ENCODE measurements at regions not wholly inside any gene's neighbourhood (a gene's known extent, or its start where the extent isn't known, plus 50 kb on each side); places are given as distances from the start of the nearest gene placed in this dataset.
"Not testable (repeated sequence)": the region's sequence is repeated elsewhere in the genome, so short reads cannot be mapped to it uniquely, and the experiment has no call there.

DNA sequence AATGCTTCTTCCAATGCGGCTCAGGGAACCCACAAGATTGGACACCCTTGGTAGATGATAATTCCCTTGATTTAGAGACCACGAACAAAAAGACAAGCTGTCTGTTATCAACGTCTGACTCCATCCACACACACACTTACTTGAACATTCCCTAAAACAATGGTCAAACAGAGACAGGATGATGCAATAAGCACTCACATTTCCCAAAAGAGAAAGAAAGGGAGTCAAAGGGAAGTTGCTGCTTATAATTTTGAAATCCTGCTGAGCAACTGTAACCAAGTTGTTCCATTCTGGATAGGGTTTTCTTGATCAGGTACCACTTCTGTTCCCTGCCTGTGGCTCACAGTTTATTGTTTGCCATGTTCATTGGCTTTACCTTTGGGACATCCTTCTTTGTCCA is 571.3 kb upstream of the CNTNAP5 start:
- no peaks in the 10 kb centered on the region for H3K36me3 ChIP-seq (ENCODE audit: control insufficient read depth in 1 of 2, insufficient read depth in 2 of 2, low read depth in 1 of 2, low read length in 2 of 2)
- H3K9ac ChIP-seq (ENCODE audit: low read length) = no peak overlapping the region
- no peak overlapping the region for H2BK12ac ChIP-seq (ENCODE audit: low read length in 2 of 2)
- no peak overlapping the region for H4K91ac ChIP-seq (ENCODE audit: low read length)
- no peak overlapping the region for H2AK5ac ChIP-seq (ENCODE audit: low read length, severe bottlenecking)
- H3K4me2 ChIP-seq (ENCODE audit: low read length, poor library complexity, severe bottlenecking) = no peak overlapping the region
- H2BK120ac ChIP-seq (ENCODE audit: low read depth, low read length) = no peak overlapping the region
- H3K27me3 ChIP-seq (ENCODE audit: control insufficient read depth in 1 of 2, insufficient read depth in 1 of 2, low read length in 2 of 2) = no peaks in the 10 kb centered on the region
- no peaks in the 10 kb centered on the region for H3K79me1 ChIP-seq (replicated peaks; ENCODE audit: low read length, poor library complexity, severe bottlenecking)
- no peak overlapping the region for H3K4me3 ChIP-seq (ENCODE audit: insufficient read depth in 1 of 2, low read depth in 1 of 2, low read length in 2 of 2)
- no peaks in the 10 kb centered on the region for H3K4me1 ChIP-seq (ENCODE audit: control insufficient read depth, insufficient read depth, low read depth, low read length)
- no peak overlapping the region for H3K14ac ChIP-seq (ENCODE audit: low read length in 2 of 2)
- no peak overlapping the region for H2BK15ac ChIP-seq (ENCODE audit: low read depth, poor library complexity, severe bottlenecking)
- H3K23ac ChIP-seq (ENCODE audit: low read length in 2 of 2) = no peak overlapping the region
- H3K4ac ChIP-seq (ENCODE audit: low read depth in 1 of 2, low read length in 2 of 2) = no peak overlapping the region
- no peak overlapping the region for H3K18ac ChIP-seq (ENCODE audit: low read depth in 1 of 2, low read length in 2 of 2)
- H3K9me3 ChIP-seq (ENCODE audit: control insufficient read depth, low read length) = no peaks in the 10 kb centered on the region
- no peak overlapping the region for H2AFZ ChIP-seq (ENCODE audit: low read depth, low read length)
- H3K27ac ChIP-seq (ENCODE audit: low read length, poor library complexity, severe bottlenecking) = no peak overlapping the region
- DNase-seq = no peak
- 76% methylated on average over 3 of the region's 3 CpGs for WGBS
- no peak overlapping the region for H4K8ac ChIP-seq (ENCODE audit: low read length)
- H2BK5ac ChIP-seq (ENCODE audit: low read depth, low read length, poor library complexity, severe bottlenecking) = no peak overlapping the region

DNA sequence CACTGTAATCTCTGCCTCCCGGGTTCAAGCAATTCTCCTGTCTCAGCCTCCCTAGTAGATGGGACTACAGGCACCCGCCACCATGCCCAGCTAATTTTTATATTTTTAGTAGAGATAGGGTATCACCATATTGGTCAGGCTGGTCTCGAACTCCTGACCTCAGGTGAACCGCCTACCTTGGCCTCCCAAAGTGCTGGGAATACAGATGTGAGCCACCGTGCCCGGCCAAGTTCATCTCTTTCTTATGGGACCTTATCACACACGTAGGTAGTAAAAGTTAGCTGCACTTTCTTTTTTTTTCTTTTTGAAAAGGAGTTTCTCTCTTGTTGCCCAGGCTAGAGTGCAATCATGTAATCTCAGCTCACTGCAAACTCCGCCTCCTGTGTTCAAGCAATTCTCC is 569.9 kb upstream of the CNTNAP5 start:
- not testable (repeated sequence) for H3K14ac ChIP-seq (ENCODE audit: low read length in 2 of 2); H2BK5ac ChIP-seq (ENCODE audit: low read depth, low read length, poor library complexity, severe bottlenecking); H3K4me1 ChIP-seq (ENCODE audit: control insufficient read depth, insufficient read depth, low read depth, low read length); H4K91ac ChIP-seq (ENCODE audit: low read length); H3K23ac ChIP-seq (ENCODE audit: low read length in 2 of 2); H3K9me3 ChIP-seq (ENCODE audit: control insufficient read depth, low read length); H3K36me3 ChIP-seq (ENCODE audit: control insufficient read depth in 1 of 2, insufficient read depth in 2 of 2, low read depth in 1 of 2, low read length in 2 of 2); H2BK12ac ChIP-seq (ENCODE audit: low read length in 2 of 2); H2AFZ ChIP-seq (ENCODE audit: low read depth, low read length); H3K79me1 ChIP-seq (replicated peaks; ENCODE audit: low read length, poor library complexity, severe bottlenecking); H3K4ac ChIP-seq (ENCODE audit: low read depth in 1 of 2, low read length in 2 of 2); H3K4me3 ChIP-seq (ENCODE audit: insufficient read depth in 1 of 2, low read depth in 1 of 2, low read length in 2 of 2); H4K8ac ChIP-seq (ENCODE audit: low read length); H2BK120ac ChIP-seq (ENCODE audit: low read depth, low read length); H3K27me3 ChIP-seq (ENCODE audit: control insufficient read depth in 1 of 2, insufficient read depth in 1 of 2, low read length in 2 of 2); H3K9ac ChIP-seq (ENCODE audit: low read length); H2BK15ac ChIP-seq (ENCODE audit: low read depth, poor library complexity, severe bottlenecking); H3K4me2 ChIP-seq (ENCODE audit: low read length, poor library complexity, severe bottlenecking); H2AK5ac ChIP-seq (ENCODE audit: low read length, severe bottlenecking); DNase-seq; H3K27ac ChIP-seq (ENCODE audit: low read length, poor library complexity, severe bottlenecking); H3K18ac ChIP-seq (ENCODE audit: low read depth in 1 of 2, low read length in 2 of 2)
- WGBS = 92% methylated on average over 7 of the region's 8 CpGs

DNA sequence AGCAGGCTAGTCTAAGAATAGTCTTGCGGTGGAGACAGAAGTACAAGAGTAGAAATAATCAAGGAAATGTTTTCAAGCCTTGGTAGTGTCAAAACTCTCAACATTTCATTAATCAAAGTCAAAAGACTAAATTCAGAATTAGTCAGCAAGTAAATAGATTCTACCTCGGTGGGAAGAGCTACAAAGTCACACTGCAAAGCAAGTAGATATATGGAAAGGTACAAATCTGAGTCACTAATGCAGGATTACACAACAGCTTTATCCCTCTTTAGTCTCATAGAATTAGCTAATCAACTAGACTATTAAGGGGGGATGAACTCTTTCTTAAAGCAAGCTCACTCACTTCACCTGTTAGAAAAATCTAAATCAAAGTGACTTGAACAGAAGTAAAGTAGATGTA is 568.7 kb upstream of the CNTNAP5 start:
- no peak overlapping the region for H3K27ac ChIP-seq (ENCODE audit: low read length, poor library complexity, severe bottlenecking)
- WGBS = 57% methylated on average over 1 of the region's 2 CpGs
- no peak overlapping the region for H3K23ac ChIP-seq (ENCODE audit: low read length in 2 of 2)

DNA sequence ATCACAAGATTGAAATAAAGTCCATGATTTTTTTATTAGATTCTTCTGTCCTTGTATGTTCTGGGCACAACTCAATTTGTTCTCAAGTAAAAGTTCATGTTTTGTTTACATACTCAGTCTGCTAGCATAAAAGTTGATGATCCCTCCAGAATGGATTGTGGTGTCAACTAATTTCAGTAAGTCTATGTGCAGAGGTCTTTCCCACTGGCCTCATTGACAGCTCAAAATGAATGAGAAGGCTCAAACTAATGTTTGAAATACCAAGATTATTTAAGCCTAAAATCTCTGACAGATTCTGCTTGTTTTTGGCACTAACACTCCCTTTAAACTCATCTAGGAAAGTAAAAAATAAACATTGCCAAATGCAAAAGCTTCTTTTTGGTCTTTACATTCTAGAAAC is 561.2 kb upstream of the CNTNAP5 start:
- no peak overlapping the region for H3K4ac ChIP-seq (ENCODE audit: low read depth in 1 of 2, low read length in 2 of 2)
- H3K4me3 ChIP-seq (ENCODE audit: insufficient read depth in 1 of 2, low read depth in 1 of 2, low read length in 2 of 2) = no peak overlapping the region
- no peaks in the 10 kb centered on the region for H3K27me3 ChIP-seq (ENCODE audit: control insufficient read depth in 1 of 2, insufficient read depth in 1 of 2, low read length in 2 of 2)
- H4K91ac ChIP-seq (ENCODE audit: low read length) = no peak overlapping the region
- peaks cover 3% of the 10 kb centered on the region for H3K9me3 ChIP-seq (ENCODE audit: control insufficient read depth, low read length)
- H3K23ac ChIP-seq (ENCODE audit: low read length in 2 of 2) = no peak overlapping the region
- H3K79me1 ChIP-seq (replicated peaks; ENCODE audit: low read length, poor library complexity, severe bottlenecking) = no peaks in the 10 kb centered on the region
- no peak overlapping the region for H3K4me2 ChIP-seq (ENCODE audit: low read length, poor library complexity, severe bottlenecking)
- no peak for DNase-seq
- H2BK12ac ChIP-seq (ENCODE audit: low read length in 2 of 2) = no peak overlapping the region
- no peak overlapping the region for H3K18ac ChIP-seq (ENCODE audit: low read depth in 1 of 2, low read length in 2 of 2)
- no peaks in the 10 kb centered on the region for H3K36me3 ChIP-seq (ENCODE audit: control insufficient read depth in 1 of 2, insufficient read depth in 2 of 2, low read depth in 1 of 2, low read length in 2 of 2)
- H3K4me1 ChIP-seq (ENCODE audit: control insufficient read depth, insufficient read depth, low read depth, low read length) = no peaks in the 10 kb centered on the region
- no peak overlapping the region for H2BK120ac ChIP-seq (ENCODE audit: low read depth, low read length)
- H2AFZ ChIP-seq (ENCODE audit: low read depth, low read length) = no peak overlapping the region
- no peak overlapping the region for H2BK15ac ChIP-seq (ENCODE audit: low read depth, poor library complexity, severe bottlenecking)
- no peak overlapping the region for H3K9ac ChIP-seq (ENCODE audit: low read length)
- H2AK5ac ChIP-seq (ENCODE audit: low read length, severe bottlenecking) = no peak overlapping the region
- H3K27ac ChIP-seq (ENCODE audit: low read length, poor library complexity, severe bottlenecking) = no peak overlapping the region
- no peak overlapping the region for H2BK5ac ChIP-seq (ENCODE audit: low read depth, low read length, poor library complexity, severe bottlenecking)
- H4K8ac ChIP-seq (ENCODE audit: low read length) = no peak overlapping the region
- H3K14ac ChIP-seq (ENCODE audit: low read length in 2 of 2) = no peak overlapping the region

More for the DNA sequence above, 568.7 kb upstream of the CNTNAP5 start:
- Histone ChIP-seq H2BK120ac (ENCODE audit: low read depth, low read length) (no peak overlapping the region), H3K4ac (ENCODE audit: low read depth in 1 of 2, low read length in 2 of 2) (no peak overlapping the region), H3K4me3 (ENCODE audit: insufficient read depth in 1 of 2, low read depth in 1 of 2, low read length in 2 of 2) (no peak overlapping the region), H3K79me1 (replicated peaks; ENCODE audit: low read length, poor library complexity, severe bottlenecking) (no peaks in the 10 kb centered on the region), H4K8ac (ENCODE audit: low read length) (no peak overlapping the region), H3K4me1 (ENCODE audit: control insufficient read depth, insufficient read depth, low read depth, low read length) (no peaks in the 10 kb centered on the region), H4K91ac (ENCODE audit: low read length) (no peak overlapping the region), H3K9ac (ENCODE audit: low read length) (no peak overlapping the region), H3K9me3 (ENCODE audit: control insufficient read depth, low read length) (no peaks in the 10 kb centered on the region), H2AFZ (ENCODE audit: low read depth, low read length) (no peak overlapping the region), H3K27me3 (ENCODE audit: control insufficient read depth in 1 of 2, insufficient read depth in 1 of 2, low read length in 2 of 2) (no peaks in the 10 kb centered on the region), H2BK15ac (ENCODE audit: low read depth, poor library complexity, severe bottlenecking) (no peak overlapping the region), H3K14ac (ENCODE audit: low read length in 2 of 2) (no peak overlapping the region), H3K18ac (ENCODE audit: low read depth in 1 of 2, low read length in 2 of 2) (no peak overlapping the region), H2BK5ac (ENCODE audit: low read depth, low read length, poor library complexity, severe bottlenecking) (no peak overlapping the region), H2BK12ac (ENCODE audit: low read length in 2 of 2) (no peak overlapping the region), H3K4me2 (ENCODE audit: low read length, poor library complexity, severe bottlenecking) (no peak overlapping the region), H2AK5ac (ENCODE audit: low read length, severe bottlenecking) (no peak overlapping the region), H3K36me3 (ENCODE audit: control insufficient read depth in 1 of 2, insufficient read depth in 2 of 2, low read depth in 1 of 2, low read length in 2 of 2) (no peaks in the 10 kb centered on the region)
- DNase-seq = no peak
